GM12878 (cell line): ENCODE measurements at regions not wholly inside any gene's neighbourhood (a gene's known extent, or its start where the extent isn't known, plus 50 kb on each side); places are given as distances from the start of the nearest gene placed in this dataset.
"Not testable (repeated sequence)": the region's sequence is repeated elsewhere in the genome, so short reads cannot be mapped to it uniquely, and the experiment has no call there.

Experiments used
- CHD2 ChIP-seq: IDR thresholded peaks from 2 replicates; pipeline ENCODE4 v1.6.1; 2011; ENCODE audit warnings: low read depth, low read length, improper control_type of control experiment, borderline replicate concordance
- JUNB ChIP-seq: IDR thresholded peaks from 2 replicates; pipeline ENCODE4 v1.6.1; 2016; ENCODE audit warnings: antibody characterized with exemption, mild to moderate bottlenecking
- MYC ChIP-seq: IDR thresholded peaks from 2 replicates; pipeline ENCODE4 v1.6.1; 2011; ENCODE audit warnings: mild to moderate bottlenecking, low read length, moderate library complexity, inconsistent platforms; ENCODE audit not compliant: insufficient read depth, insufficient replicate concordance, insufficient read length, severe bottlenecking
- NFXL1 ChIP-seq: fragments of 450-650 bp; IDR thresholded peaks from 2 replicates; pipeline ENCODE4 v1.6.1; 2017; ENCODE audit warnings: antibody characterized with exemption, mild to moderate bottlenecking, borderline replicate concordance
- POLR2AphosphoS2 ChIP-seq: IDR thresholded peaks from 2 replicates; pipeline ENCODE4 v1.6.1; 2011; ENCODE audit warnings: low read depth, mild to moderate bottlenecking, low read length, improper control_type of control experiment, moderate library complexity
- TF ChIP-seq, protein P1 (sequence below), 3 experiments: IDR thresholded peaks in 2 of 3; conservative IDR thresholded peaks in 1 of 3; 2 replicates each; pipeline ENCODE4 v1.5.1; 2011; ENCODE audit warnings: low read depth in 3 of 3, low read length in 3 of 3, mild to moderate bottlenecking in 3 of 3, control low read depth in 2 of 3, moderate library complexity in 2 of 3, inconsistent platforms in 1 of 3, mixed read lengths in 1 of 3; ENCODE audit not compliant: control insufficient read depth in 2 of 3, insufficient read depth in 1 of 3; ENCODE audit errors: extremely low read depth in 1 of 3

DNA sequence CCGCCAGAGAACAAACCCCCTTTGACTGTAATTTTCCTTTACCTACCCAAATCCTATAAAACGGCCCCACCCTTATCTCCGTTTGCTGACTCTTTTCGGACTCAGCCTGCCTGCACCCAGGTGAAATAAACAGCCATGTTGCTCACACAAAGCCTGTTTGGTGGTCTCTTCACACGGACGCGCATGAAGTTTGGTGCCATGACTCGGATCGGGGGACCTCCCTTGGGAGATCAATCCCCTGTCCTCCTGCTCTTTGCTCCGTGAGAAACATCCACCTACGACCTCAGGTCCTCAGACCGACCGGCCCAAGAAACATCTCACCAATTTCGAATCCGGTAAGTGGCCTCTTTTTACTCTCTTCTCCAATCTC, 52.1 kb upstream of the FAM124A start:
- not testable (repeated sequence) for TF ChIP-seq POLR2AphosphoS2, CHD2, NFXL1, JUNB, MYC
- TF ChIP-seq, protein P1, sequence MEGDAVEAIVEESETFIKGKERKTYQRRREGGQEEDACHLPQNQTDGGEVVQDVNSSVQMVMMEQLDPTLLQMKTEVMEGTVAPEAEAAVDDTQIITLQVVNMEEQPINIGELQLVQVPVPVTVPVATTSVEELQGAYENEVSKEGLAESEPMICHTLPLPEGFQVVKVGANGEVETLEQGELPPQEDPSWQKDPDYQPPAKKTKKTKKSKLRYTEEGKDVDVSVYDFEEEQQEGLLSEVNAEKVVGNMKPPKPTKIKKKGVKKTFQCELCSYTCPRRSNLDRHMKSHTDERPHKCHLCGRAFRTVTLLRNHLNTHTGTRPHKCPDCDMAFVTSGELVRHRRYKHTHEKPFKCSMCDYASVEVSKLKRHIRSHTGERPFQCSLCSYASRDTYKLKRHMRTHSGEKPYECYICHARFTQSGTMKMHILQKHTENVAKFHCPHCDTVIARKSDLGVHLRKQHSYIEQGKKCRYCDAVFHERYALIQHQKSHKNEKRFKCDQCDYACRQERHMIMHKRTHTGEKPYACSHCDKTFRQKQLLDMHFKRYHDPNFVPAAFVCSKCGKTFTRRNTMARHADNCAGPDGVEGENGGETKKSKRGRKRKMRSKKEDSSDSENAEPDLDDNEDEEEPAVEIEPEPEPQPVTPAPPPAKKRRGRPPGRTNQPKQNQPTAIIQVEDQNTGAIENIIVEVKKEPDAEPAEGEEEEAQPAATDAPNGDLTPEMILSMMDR (IDR thresholded peaks at IDR 0.05 in 2 of 3, conservative IDR thresholded peaks at IDR 0.05 in 1 of 3; ENCODE audit: control insufficient read depth in 2 of 3, extremely low read depth in 1 of 3, insufficient read depth in 1 of 3, low read depth in 3 of 3, low read length in 3 of 3): not testable (repeated sequence)
